GM23248 (cell line): ENCODE measurements at regions not wholly inside any gene's neighbourhood (a gene's known extent, or its start where the extent isn't known, plus 50 kb on each side); places are given as distances from the start of the nearest gene placed in this dataset.

Experiments
- EZH2 ChIP-seq: fragments of 200-600 bp; sonication (generic); IDR thresholded peaks from 2 replicates; pipeline ENCODE4 v1.6.1; 2018; ENCODE audit warnings: antibody characterized with exemption, mild to moderate bottlenecking; ENCODE audit not compliant: insufficient read depth, poor library complexity, severe bottlenecking
- EZH2phosphoT487 ChIP-seq: fragments of 200-600 bp; sonication (generic); IDR thresholded peaks from 2 replicates; pipeline ENCODE4 v1.6.1; 2018; ENCODE audit warnings: antibody characterized with exemption, moderate library complexity, mild to moderate bottlenecking, low read depth; ENCODE audit not compliant: insufficient read depth

- TF ChIP-seq EZH2 (no peak), EZH2phosphoT487 (no peak)
Measured at GRCh38 chr5:116865651-116866050, 291.0 kb upstream of the SEMA6A start.
